Dermis microvascular lymphatic vessel endothelial cell (primary cell): ENCODE measurements at regions not wholly inside any gene's neighbourhood (a gene's known extent, or its start where the extent isn't known, plus 50 kb on each side); places are given as distances from the start of the nearest gene placed in this dataset.
A peak's percentile ranks its signal among the peaks of the same experiment; 100 is the strongest.
"Not testable (repeated sequence)": the region's sequence is repeated elsewhere in the genome, so short reads cannot be mapped to it uniquely, and the experiment has no call there.

ENCODE experiments used
- DNase-seq, 2 donors: peaks; one replicate each; pipeline versions ENCODE4 v3.0.0 to v3.0.0-alpha.2; 2010; ENCODE audit warnings: low read depth in 2 of 2

DNA sequence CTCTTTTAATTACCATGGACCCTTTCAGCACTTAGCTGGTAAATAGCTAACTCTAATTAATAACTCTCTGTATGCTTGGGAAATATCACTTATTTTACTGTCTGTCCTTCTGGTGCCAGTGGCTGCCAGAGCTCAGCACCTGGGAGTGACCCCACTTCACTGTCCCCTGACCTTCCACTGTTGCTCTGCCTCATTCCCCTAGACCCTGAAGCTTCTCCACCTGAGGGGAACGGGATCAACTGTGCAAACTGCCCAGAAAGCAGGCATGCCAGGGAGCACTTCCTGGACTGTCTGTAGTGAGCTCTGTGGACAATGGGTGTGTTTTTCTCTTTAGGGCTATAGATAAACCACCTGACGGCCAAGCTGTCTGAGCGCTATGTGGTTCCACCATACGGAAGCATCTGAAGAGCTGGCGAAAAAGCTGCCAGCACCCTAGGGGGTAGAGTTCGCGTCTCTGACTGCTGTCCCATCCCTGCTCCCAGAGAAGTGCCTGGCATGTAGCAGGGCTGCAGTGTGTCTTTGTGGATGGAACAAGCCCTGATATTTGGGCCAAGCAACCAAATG is 106.3 kb upstream of the FOXA2 start:
- no peak for DNase-seq

DNA sequence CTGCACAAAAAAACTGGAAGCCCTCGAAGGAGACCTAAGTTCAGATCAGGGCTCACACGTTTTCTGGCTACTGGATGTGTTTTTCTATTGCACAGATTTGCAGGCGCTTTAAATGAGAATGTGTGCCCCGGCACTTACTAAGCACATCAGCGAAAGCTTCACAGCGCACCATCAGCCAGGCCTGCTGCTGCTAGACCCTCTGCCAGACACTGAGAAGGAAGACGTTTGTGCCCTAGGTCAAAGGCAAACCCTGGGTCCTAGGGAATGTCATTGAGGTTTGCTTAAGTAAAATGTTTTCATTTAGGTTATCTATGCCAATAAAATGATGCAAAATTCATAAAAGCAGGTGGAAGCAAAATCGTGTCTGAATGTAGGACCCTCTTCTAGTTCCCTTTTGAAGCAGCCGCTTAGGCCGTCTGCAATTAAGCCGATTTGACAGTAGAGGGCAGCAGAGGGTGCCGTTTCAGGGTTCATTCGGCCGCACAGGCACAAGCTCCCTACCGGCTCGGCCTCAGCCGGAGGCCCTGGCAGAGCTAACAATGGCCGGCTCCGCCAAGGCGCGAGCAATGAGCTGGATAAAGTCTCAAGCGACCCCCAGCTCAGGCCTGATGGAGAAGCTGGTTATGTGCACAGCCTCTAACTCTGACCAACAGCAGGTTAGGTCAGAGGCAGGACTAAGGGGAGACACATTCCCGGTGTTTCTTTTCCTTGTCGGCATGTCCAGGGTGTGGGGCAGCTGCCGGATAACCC is 107.2 kb upstream of the FOXA2 start:
- peak; percentile 56 to 80 for DNase-seq

DNA sequence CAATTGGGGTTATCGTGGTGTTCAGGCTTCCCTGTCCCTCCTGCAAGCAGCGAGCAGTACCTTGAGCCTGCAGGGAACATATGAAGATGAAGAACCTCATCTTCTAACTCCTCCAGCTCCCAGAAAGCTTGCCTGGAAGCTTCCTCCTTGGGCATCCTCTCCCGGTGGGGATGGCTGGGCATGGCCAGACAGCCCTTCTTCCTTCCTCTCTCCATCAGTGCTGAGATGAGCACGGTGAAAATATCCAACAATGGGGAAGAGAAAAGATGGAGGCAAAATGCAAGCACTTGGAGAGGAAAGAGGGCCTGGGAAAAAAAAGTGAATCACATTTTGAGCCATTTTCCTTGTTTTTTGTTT is 107.7 kb upstream of the FOXA2 start:
- no peak for DNase-seq

DNA sequence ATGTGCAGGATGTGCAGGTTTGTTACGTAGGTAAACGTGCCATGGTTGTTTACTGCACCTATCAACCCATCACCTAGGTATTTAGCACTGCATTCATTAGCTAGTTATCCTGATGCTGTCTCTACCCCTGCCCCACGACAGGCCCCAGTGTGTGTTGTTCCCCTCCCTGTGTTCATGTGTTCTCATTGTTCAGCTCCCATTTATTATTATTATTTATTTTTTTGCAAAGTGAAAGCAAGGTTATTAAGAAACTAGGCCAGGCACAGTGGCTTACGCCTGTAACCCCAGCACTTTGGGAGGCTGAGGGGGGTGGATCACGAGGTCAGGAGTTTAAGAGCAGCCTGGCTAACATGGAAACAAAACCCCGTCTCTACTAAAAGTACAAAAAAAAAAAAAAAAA is 108.2 kb upstream of the FOXA2 start:
- not testable (repeated sequence) for DNase-seq

DNA sequence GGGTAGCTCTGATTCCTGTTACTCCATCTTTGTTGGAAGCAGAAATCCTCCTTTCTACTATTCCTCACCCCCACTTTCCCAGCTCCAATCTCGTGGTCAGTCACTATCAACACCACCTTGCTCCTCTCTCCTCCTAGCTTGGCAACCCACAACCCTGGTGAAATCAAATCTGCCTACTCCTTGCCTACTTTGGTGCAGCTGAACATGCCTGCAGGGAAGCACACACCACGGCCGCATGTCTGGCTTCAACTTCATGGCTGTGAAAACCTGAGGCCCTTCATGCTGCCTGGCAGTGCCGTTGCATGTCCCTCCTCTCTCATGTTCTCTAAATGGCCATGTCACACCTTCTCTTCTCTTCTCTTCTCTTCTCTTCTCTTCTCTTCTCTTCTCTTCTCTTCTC is 112.4 kb upstream of the FOXA2 start:
- no peak for DNase-seq

DNA sequence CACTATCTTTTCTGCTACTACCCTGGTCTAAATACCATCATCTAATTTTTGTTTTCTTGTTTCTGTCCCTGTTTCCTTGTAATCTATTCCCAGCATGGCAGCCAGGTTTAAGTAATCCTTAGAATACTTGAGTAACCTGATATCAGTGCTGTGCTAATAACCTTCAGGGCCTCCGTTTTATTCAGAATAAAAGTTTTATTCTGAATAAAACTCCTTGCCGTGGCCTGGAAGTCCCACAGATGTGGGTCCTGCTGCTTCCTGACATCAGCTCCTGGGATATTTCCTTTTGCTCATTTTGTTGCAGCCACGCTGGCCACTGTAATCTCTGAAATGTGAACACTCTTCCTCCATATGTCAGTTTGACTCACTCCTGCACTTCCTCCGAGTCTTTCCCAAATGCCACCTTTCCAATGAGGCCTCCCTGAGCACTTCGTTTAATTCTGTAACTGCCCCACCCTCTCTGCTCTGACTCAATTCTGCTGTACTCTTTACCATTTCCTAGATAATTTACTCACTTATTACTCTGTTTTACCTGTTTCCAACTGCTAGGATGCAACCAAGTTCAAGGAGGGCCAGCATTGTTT is 114.0 kb upstream of the FOXA2 start:
- DNase-seq: peak in 1 of 2 donors; percentile 45

DNA sequence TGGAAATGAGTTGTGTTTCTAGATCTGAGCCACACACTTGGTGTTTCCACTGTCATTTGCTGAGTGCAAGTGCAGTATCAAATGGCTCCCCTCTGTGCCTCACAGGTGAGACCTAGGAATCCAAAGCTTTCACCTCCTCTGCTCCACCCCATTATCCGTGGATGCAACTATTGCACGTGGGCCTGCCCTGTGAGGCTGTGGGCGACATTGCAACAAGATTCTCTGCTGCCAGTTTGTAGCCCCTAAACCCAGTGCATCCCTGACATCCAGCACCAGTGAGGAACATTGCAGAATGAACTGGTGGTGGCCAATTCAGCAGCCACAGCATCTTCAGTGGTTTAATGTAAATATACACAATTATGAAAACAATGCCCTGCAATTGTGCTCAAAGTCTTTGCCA is 115.0 kb upstream of the FOXA2 start:
- DNase-seq: no peak

DNA sequence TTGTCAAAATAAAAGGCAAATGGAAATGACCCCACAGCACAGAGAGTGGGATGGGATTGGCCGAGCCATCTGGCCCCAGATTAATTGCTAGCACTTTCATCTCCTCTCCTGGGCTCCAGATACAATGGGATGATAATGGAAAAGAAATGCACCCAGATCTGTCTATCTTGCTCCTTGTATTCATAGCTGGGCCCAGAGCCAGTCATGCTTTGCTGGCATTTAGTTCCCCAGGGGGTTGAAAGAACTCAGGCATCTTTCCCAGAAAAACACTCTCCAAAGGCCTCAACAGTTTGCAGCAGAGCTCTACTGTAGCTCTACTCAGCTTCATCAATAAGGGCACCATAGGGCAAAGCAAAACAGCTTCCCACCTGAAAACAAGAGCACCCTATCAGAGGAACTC is 116.0 kb upstream of the FOXA2 start:
- DNase-seq: no peak

DNA sequence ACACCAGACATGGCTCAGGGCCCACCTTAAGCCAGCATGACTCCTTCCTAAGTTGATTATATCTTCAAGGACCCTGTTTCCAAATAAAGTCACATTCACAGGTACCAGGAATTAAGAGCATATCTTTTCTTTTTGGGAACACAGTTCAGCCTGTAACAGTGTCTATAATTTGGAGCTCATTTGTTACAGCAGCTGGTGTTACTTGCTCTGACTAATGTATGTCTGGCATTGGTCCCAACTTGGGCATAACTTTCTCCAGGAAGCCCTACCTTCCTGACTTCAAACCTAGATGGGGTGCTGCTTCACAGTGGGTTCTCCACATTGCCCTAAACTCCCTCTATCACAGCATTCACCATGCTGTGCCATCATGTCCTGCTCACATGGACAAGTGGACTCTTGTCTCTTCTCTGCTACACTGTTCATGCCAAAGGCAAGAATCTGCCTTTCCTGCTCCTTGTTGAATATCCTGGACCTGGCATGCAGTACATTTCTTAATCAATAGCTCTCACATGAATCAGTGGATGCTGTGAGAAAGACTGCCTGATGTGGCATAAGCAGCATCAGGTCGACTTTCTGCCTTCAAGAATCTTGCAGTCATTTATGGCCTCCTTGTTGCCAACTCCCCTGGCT is 117.4 kb upstream of the FOXA2 start:
- no peak for DNase-seq

DNA sequence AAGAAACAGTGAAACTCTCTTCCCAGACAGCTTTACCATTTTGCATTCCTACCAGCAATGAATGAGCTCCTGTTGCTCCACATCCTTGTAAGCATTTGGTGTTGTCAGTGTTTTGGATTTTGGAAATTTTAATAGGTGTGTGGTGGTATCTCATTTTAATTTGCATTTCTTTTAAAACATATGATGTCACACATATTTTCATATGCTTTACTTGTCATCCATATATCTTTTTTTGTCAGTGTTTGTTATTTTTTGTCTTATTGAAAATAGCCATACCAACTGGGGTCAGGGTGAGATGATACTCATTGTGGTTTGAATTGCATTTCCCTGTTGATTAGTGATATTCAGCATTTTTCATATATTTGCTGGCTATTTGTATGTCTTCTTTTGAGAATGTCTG is 119.5 kb upstream of the FOXA2 start:
- no peak for DNase-seq

DNA sequence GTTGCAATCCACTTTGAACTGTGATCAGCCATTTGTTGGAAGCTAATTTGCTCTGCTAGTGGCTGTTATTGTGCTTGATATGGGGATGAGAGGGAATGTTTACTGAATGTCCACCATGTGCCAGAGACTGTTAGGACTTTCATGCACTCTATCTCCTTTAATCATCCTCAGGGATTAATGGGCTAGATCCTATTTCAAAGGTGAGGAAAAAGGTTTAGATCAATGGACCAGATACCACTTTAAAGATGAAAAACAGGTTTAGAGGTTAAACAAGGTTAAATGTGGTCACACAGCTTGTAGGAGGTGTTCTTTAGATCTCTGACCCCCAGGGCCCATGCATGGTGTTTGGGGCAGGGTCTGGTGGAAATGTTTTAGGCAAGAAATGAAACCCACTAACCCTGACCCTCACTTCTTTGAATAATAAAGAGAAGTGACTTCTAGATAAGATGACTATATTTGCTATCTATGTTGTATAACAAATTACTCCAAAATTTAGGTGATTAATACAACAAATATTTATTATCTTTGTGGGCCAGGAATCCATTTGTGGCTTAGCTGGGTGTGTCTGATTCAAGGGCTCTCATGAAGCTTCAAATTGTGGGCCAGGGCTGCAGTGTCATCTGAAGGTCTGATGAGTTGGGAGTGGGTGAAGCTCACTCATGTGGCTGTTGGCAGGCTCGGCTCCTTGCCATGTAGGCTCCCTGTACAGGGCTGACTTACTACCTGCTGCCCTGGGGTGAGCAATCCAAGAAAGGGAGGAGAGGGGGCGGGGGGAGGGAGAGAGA is 127.8 kb upstream of the FOXA2 start:
- DNase-seq: no peak

DNA sequence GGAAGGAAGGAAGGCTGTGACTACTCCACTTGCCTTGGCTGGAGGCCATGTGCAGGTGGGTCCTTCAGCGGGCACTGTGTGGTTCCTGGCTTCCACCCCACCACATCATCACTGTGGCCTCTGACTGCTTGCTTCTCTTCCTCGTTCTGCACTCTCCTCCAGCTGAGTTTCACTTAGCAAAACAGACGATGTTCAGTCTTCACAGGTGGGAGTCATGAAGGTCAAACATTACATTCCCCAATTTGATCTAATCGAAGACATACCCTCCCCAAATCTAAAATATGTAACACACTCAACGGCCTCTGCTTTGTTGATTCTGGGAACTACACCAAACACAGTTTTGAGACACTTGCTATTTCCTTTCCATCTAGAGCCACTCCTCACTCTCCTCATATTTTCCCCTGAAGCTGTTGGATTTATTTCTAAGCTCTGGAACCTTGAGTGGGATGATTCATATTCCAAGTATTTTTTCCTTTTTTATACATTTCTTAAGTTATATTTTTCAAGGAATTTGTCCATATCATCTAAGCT is 132.5 kb upstream of the FOXA2 start:
- peak in 1 of 2 donors; percentile 52 for DNase-seq

DNA sequence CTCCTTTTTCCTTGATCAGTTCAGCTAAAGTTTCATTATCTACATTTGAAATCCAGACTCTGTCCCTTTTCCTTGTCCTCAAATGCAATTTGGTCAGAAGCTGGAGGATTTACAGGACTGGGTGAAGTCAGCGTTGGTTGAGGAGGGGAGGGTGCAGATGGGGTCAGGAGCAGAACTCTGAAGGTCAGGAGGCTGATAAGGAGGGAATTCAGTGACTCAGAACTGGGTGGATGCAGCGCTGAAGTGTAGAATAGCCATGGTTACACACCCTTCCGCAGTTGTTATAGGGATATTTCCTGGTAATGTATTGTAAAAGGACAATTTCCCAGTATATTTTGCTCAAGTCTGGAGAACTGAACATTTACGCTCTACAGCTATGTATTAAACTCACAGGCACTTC is 133.1 kb upstream of the FOXA2 start:
- DNase-seq: peak in 1 of 2 donors; percentile 70

DNA sequence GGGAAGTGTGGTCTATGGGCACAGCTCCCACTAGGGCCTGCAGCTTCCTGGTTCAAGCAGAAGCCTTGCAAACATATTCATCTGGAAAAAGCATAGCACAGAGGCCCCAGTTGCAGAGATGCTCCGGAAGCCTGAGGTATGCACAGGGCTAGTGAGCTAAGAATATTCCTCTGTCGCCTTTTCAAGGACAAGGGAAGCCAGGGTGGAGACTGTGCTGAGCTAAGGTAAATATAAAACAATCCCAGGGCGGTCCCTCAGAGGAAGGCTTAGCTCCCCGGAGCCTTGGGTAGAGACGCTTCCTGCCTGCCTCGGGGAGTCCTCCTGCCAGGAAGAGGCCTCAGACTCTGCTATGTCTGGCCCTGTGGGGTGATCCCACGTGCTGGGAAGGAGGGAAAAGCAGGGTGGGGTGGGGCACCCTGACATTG is 134.8 kb upstream of the FOXA2 start:
- DNase-seq: no peak

DNA sequence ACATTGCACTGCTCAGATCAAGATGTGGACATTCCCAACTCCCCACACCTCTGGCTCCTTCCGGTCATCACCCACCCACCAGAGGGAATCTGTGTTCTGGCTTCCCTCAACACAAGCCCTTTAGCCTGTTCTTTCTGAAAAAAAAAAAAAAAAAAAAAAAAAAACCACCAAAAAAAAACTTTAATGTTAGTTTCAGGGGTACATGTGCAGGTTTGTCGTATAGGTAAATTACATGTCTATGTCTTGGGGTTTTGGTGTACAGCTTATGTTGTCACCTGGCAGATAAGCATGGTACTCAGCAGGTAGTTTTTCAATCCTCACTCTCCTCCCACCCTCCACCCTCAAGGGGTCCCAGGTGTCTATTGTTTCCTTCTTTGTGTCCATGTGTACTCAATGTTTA is 135.8 kb upstream of the FOXA2 start:
- no peak for DNase-seq

DNA sequence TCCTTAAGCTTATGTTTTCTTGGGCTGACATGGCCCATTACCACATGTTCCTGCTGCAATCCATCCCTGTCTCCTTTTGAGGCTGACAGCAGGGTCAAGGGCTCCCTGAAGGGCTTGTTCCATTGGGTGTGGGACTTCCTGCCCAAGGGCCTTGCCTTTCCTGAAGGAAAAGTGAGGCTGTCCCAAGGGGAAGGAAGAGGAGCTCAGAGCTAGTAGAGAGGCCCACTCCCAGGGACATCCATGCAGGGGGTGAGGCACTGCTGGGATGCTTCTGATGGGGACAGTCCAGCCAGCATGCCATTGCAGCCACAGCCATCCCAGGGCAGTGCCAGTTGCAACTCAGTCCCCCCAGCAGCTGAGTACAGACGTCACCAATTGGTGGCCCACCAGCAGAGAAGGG is 138.4 kb upstream of the FOXA2 start:
- no peak for DNase-seq

DNA sequence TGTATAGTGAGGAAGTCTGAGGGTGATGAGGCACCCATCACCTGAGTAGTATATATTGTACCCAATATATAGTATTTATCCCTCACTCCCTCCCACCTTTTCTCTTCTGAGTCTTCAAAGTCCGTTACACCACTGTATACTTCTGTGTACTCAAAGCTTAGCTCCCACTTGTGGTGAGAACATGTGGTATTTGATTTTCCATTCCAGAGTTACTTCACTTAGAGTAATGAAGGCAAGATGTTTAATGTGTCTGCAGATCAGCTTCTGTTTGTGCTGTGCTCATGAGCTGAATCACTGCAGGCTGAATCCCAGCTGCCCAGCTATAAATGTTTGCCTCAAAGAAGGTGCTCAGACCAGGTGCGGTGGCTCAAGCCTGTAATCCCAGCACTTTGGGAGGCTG is 139.3 kb upstream of the FOXA2 start:
- no peak for DNase-seq

DNA sequence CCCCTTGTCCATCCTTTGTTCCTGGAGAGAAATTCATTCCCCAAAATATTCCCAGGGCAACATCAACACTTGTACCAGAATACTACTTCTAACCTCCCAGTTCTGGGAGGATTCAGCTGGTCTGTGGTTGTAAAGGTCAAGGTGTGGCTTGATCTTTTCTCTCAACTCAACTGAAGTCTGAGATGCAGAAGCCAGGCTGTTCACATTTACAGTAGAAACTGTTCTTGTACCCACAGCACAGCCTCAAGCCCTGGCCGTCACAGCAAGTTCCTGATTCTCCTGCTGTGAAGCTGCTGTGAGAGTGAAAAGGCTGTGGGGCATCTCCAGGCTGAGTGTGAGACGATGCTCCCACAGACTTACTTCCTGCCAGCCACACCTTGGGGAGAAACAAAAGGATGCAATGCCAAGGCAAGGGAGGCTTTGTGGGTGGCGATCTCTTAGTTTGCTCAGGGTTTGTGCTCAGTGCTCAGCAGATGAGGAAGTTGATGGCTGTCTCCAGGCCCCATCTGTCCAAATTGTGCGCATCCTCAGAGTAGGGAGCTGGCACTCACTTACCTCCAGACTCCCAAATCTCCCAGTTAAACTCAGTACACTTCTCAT is 143.9 kb upstream of the FOXA2 start:
- no peak for DNase-seq

DNA sequence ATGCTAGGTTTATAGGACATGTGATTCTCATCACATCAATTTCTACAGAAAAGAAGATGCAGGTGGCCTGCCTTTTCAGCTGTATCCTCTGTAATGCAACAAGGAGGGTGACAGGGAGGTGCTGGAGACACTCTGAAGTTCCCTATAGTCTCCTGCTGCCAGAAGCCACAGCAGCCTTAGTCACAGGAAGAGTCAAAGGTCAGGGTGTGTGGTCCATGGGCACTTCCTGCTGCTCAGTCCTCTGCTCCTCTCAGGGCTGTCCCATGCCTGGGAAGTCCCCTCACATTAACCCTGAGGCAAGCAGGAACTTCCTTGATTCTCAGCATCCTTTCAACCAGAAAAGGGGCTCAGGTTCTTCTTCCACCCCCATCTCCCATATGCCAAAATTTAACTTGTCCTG is 144.8 kb upstream of the FOXA2 start:
- peak in 1 of 2 donors; percentile 31 for DNase-seq

DNA sequence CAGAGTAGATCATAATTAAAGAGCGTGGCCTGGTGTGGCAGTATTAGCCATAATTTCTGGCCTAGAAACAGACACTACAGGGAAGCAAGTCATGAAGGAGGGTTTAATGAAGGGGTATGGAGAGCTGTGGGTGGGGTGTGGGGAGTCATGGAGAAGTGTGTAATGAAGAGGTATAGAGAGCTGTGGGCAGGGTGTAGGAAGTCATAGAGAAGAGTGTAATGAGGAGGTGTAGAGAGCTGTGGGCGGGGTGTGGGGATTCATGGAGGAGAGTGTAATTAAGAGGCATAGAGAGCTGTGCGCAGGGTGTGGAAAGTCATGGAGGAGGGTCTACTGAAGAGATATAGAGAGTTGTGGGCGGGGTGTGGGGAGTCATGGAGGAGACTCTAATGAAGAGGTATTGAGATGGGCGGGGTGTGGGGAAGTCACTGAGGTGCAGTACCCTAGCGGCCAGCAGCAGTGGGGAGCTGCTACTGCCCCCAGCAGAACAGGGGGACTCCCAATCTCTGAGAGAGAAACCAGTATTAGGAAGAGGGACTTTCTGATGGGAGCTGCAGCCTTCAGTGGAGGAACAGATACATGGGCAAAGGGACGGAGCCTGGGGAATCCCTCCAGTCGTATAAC is 145.4 kb upstream of the FOXA2 start:
- DNase-seq: no peak

DNA sequence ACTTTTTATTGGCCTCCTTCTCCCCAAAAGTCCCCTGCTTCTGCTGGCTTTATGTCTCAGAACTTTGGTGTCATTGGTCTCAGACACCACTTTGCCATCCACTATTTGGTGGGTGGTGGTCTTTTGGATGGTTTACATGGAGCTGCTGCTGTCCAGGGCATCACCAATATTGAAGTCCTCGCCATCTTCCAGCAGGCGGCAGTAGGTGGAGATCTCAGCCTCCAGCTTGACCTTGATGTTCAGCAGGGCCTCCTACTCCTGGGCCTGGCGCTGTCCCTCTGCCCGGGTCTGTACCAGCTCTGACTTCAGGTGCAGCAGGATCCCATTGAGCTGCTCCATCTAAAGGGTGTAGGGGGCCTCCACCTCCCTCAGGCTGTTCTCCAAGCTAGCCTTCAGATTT is 148.4 kb upstream of the FOXA2 start:
- DNase-seq: no peak
